GM12891 (cell line): ENCODE measurements at regions not wholly inside any gene's neighbourhood (a gene's known extent, or its start where the extent isn't known, plus 50 kb on each side); places are given as distances from the start of the nearest gene placed in this dataset.

Experiments
- PAX5 ChIP-seq: IDR thresholded peaks from 2 replicates; pipeline ENCODE4 v1.6.1; 2011; ENCODE audit warnings: low read length, moderate library complexity, mild to moderate bottlenecking; ENCODE audit not compliant: insufficient read depth, severe bottlenecking
- POLR2A ChIP-seq: IDR thresholded peaks from 2 replicates; pipeline ENCODE4 v1.6.1; 2011; ENCODE audit warnings: low read depth, low read length, control low read depth
- POLR2AphosphoS5 ChIP-seq: IDR thresholded peaks from 2 replicates; pipeline ENCODE4 v1.6.1; 2011; ENCODE audit warnings: low read depth, low read length, control low read depth
- POU2F2 ChIP-seq: IDR thresholded peaks from 2 replicates; pipeline ENCODE4 v1.6.1; 2011; ENCODE audit warnings: low read depth, mild to moderate bottlenecking, control low read depth, low read length, moderate library complexity
- TAF1 ChIP-seq: IDR thresholded peaks from 2 replicates; pipeline ENCODE4 v1.6.1; 2011; ENCODE audit warnings: low read depth, low read length, control low read depth

- no peak for TF ChIP-seq POLR2A
- no peak for TF ChIP-seq POLR2AphosphoS5
- no peak for TF ChIP-seq TAF1
- no peak for TF ChIP-seq PAX5
- no peak for TF ChIP-seq POU2F2
These were observed 579.4 kb upstream of the ZFP42 start for GRCh38 chr4:187416216-187416615.
